Lower leg skin (tissue), 4 donors: ENCODE measurements at regions not wholly inside any gene's neighbourhood (a gene's known extent, or its start where the extent isn't known, plus 50 kb on each side); places are given as distances from the start of the nearest gene placed in this dataset.
"Not testable (repeated sequence)": the region's sequence is repeated elsewhere in the genome, so short reads cannot be mapped to it uniquely, and the experiment has no call there.

Experiments
- DNase-seq, 2 donors: peaks; one replicate each; pipeline ENCODE4 v3.0.0-alpha.2; 2019; ENCODE audit warnings: low spot score in 2 of 2
- H3K4me3 ChIP-seq: fragments of 200-600 bp; sonication (generic); 2 replicates; pipeline ENCODE4 v1.5.1; 2017; ENCODE audit warnings: mild to moderate bottlenecking, low read depth; ENCODE audit not compliant: poor library complexity, severe bottlenecking
- POLR2A ChIP-seq, 2 donors: fragments of 450-650 bp; IDR thresholded peaks; one replicate each; pipeline ENCODE4 v1.6.1; 2016 to 2017; ENCODE audit warnings: antibody characterized with exemption in 2 of 2, mild to moderate bottlenecking in 1 of 2, moderate library complexity in 1 of 2
- WGBS, 2 donors: methylation state at CpG; one replicate each; pipeline ENCODE4 v1.1.5; 2018; 5-methylcytosine and 5-hydroxymethylcytosine counted together
- intact Hi-C: fragments of 100-400 bp; cut with DNase I; formaldehyde crosslinking; loops from one replicate; pipeline ENCODE4 v1.15.0; 2023; ENCODE audit warnings: low total_unique reads
- TF ChIP-seq, protein P1 (sequence below), 3 donors: fragments of 450-650 bp; IDR thresholded peaks; one replicate each; pipeline ENCODE4 v1.5.1; 2016; ENCODE audit warnings: antibody characterized with exemption in 3 of 3, mild to moderate bottlenecking in 3 of 3, moderate library complexity in 2 of 3

DNA sequence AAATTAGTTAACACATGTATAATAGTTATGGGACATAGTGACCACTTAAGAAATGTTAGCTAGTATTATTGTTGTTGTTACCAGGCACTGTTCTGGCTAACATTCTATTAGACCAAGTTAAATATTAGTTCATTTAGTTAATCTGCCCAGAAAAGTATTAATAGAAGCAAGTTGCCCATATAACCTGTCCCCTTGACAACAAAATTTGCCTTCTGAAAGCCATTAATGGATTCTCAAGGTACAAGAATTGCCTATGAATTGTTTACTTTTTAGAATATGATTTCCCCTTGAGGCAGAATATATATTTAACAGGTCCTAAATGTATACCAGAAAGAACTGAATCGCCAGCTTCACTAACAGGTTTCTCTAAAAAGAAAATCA lies 167.3 kb upstream of the TMCC3 start:
- DNase-seq, result no peak
- WGBS, 2 donors, result 83 to 89% methylated on average over 1 of the region's 1 CpG
- intact Hi-C loops, result no loop called here
- TF ChIP-seq, protein P1, sequence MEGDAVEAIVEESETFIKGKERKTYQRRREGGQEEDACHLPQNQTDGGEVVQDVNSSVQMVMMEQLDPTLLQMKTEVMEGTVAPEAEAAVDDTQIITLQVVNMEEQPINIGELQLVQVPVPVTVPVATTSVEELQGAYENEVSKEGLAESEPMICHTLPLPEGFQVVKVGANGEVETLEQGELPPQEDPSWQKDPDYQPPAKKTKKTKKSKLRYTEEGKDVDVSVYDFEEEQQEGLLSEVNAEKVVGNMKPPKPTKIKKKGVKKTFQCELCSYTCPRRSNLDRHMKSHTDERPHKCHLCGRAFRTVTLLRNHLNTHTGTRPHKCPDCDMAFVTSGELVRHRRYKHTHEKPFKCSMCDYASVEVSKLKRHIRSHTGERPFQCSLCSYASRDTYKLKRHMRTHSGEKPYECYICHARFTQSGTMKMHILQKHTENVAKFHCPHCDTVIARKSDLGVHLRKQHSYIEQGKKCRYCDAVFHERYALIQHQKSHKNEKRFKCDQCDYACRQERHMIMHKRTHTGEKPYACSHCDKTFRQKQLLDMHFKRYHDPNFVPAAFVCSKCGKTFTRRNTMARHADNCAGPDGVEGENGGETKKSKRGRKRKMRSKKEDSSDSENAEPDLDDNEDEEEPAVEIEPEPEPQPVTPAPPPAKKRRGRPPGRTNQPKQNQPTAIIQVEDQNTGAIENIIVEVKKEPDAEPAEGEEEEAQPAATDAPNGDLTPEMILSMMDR (IDR thresholded peaks at IDR 0.05), result no peak
- TF ChIP-seq POLR2A (IDR thresholded peaks at IDR 0.05), result no peak
- no peak overlapping the region for H3K4me3 ChIP-seq

DNA sequence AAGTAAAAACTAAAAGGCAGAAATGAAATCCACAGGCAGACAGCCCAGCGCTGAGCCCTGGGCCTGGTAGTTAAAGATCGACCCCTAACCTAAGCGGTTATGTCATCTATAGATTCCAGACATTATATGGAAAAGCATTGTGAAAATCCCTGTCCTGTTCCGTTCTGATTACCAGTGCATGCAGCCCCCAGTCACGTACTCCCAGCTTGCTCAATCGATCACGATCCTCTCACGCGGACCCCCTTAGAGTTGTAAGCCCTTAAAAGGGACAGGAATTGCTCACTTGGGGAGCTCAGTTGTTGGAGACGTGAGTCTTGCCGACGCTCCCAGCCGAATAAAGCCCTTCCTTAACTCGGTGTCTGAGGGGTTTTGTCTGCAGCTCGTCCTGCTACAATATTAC lies 166.8 kb upstream of the TMCC3 start:
- DNase-seq, intact Hi-C loops, H3K4me3 ChIP-seq: not testable (repeated sequence)
- 93% methylated on average over 15 of the region's 15 CpGs for WGBS, 2 donors

DNA sequence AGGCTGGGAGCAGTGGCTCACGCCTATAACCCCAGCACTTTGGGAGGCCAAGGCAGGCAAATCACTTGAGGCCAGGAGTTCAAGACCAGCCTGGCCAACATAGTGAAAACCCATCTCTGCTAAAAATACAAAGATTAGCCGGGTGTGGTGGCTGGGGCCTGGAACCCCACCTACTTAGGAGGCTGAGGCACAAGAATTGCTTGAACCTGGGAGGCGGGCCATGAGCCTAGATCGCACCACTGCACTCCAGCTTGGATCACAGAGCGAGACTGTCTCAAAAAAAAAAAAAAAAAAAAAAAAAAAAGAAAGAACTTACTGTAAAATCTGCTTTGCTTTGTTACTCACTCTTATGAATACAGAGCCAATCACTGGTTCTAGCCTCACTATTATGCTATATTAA lies 166.4 kb upstream of the TMCC3 start:
- 74 to 75% methylated on average over 5 of the region's 5 CpGs for WGBS, 2 donors

DNA sequence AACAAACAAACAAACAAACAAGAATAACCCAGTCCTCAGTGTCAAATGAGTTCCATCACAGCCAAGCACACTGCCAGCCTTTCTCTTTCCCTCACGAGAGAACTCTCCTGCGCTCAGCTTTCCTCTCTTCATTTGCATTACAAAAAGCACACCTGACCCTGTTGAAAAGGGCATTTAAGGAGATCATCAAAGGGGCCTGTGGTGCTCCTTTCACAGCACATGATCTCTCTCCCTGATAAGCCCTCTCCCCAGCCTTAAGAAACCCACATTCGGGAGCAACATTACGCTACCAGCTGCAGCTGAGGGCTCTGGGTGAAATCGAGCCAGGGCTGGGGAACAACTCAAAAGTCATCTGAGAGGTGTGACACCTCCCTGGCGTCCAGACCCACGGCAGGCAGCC lies 165.6 kb upstream of the TMCC3 start:
- TF ChIP-seq, protein P1 (IDR thresholded peaks at IDR 0.05), result no peak
- TF ChIP-seq POLR2A (IDR thresholded peaks at IDR 0.05), result no peak
- 52 to 60% methylated on average over 7 of the region's 7 CpGs for WGBS, 2 donors

More for the DNA sequence above, 166.4 kb upstream of the TMCC3 start:
- H3K4me3 ChIP-seq, DNase-seq, intact Hi-C loops: not testable (repeated sequence)

DNA sequence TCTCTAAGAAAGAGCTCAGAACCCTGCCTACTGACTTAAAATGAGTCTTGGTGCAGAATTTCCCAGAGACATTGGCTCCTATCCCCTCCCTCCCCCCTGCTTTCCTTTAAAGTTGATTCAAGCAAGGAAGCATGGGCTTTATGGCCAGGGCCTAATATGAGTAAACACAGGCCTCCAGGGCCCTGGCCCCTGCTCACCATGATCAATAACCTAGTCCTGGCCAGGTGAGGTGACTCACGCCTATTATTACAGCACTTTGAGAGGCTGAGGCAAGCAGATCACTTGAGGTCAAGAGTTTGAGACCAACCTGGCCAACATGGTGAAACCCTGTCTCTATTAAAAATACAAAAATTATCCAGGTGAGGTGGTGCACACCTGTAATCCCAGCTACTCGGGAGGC lies 165.1 kb upstream of the TMCC3 start:
- WGBS, 2 donors, result 85 to 95% methylated on average over 2 of the region's 2 CpGs
- DNase-seq, result no peak
- no peak overlapping the region for H3K4me3 ChIP-seq
- intact Hi-C loops, result no loop called here
- TF ChIP-seq, protein P1 (IDR thresholded peaks at IDR 0.05), result no peak
- TF ChIP-seq POLR2A (IDR thresholded peaks at IDR 0.05), result no peak

More for the DNA sequence above, 165.6 kb upstream of the TMCC3 start:
- intact Hi-C loops, result no loop called here
- H3K4me3 ChIP-seq, result no peak overlapping the region
- no peak for DNase-seq

DNA sequence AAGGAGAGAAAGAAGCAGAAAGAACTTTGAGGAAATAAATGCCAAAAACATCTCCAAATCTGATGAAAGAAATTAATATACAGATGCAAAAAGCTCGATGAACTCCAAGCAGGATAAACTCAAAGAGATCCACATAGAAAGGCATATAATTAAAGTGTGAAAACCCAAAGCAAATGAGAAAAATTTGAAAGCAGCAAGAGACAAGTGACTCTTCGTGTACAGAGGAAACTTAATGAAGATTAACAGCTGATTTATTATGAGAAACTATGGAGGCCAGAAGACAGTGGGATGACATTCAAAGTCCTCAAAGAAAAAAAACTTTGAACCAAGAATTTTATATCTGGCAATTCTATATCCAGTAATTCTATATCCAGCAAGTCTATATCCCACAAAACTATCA lies 163.0 kb upstream of the TMCC3 start:
- TF ChIP-seq, protein P1 (IDR thresholded peaks at IDR 0.05), result no peak
- TF ChIP-seq POLR2A (IDR thresholded peaks at IDR 0.05), result no peak
- intact Hi-C loops, result no loop called here
- WGBS, 2 donors, result 43 to 74% methylated on average over 2 of the region's 2 CpGs

DNA sequence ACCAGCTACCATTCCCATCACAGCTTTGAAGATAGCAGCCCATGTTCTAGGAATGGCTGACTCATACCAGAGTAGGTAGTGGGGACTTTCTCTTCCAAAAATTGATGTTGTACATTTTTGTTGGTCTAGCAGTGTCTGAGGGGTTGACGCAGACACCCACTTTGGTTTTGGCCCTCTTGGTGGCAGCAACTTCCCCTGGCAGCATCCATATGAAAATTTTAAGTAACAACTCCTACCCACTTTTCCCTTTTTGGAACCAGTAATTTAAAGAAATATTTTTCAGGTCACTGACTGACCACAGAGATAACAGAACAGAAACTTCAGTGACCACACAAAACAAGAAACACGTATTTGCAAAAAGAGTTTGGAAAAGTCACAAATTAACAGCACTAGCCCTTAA lies 162.0 kb upstream of the TMCC3 start:
- WGBS, 2 donors, result 50 to 95% methylated on average over 2 of the region's 2 CpGs
- no peak for DNase-seq
- intact Hi-C loops, result no loop called here
- TF ChIP-seq, protein P1 (IDR thresholded peaks at IDR 0.05), result no peak
- no peak for TF ChIP-seq POLR2A (IDR thresholded peaks at IDR 0.05)
- H3K4me3 ChIP-seq, result no peak overlapping the region

More for the DNA sequence above, 163.0 kb upstream of the TMCC3 start:
- DNase-seq, result no peak
- H3K4me3 ChIP-seq, result no peak overlapping the region
